ENCODE measurements at regions not wholly inside any gene's neighbourhood (a gene's known extent, or its start where the extent isn't known, plus 50 kb on each side); places are given as distances from the start of the nearest gene placed in this dataset.

GRCh38 chr13:40407567-40407966, 258.9 kb downstream of the FOXO1 start:
- Histone ChIP-seq H3K4me3 (no peak overlapping the region), H3F3A (ENCODE audit: low read depth) (no peaks in the 10 kb centered on the region), H3K79me2 (ENCODE audit: low read depth) (no peaks in the 10 kb centered on the region), H3K4me2 (no peak overlapping the region), H4K20me1 (ENCODE audit: low read depth) (no peaks in the 10 kb centered on the region), H3K27ac (no peak overlapping the region), H3K9me3 (ENCODE audit: low read depth) (no peaks in the 10 kb centered on the region), H3K36me3 (no peaks in the 10 kb centered on the region), H2AFZ (replicated peaks) (no peak overlapping the region), H3K4me1 (no peaks in the 10 kb centered on the region), H3K27me3 (no peaks in the 10 kb centered on the region), H3K9ac (no peak overlapping the region)
- H3K4me1 Mint-ChIP-seq = peaks cover 18% of the 10 kb centered on the region
- peaks cover 6% of the 10 kb centered on the region for H3K27me3 Mint-ChIP-seq (ENCODE audit: insufficient read depth, low read depth)
- no peak for DNase-seq (ENCODE audit: low spot score)
- H3K36me3 Mint-ChIP-seq = peaks cover 3% of the 10 kb centered on the region
- no peak for TF ChIP-seq EZH2 (IDR thresholded peaks at IDR 0.05)
- no peak for TF ChIP-seq CTCF (IDR thresholded peaks at IDR 0.05)
- no peak for TF ChIP-seq EZH2phosphoT487 (IDR thresholded peaks at IDR 0.05)
- H3K9me3 Mint-ChIP-seq = peaks cover 5% of the 10 kb centered on the region
- no peak overlapping the region for H3K4me3 Mint-ChIP-seq
- no peak overlapping the region for H3K27ac Mint-ChIP-seq

GRCh38 chr13:40408602-40409001, 257.8 kb downstream of the FOXO1 start:
- H3K4me2 ChIP-seq = no peak overlapping the region
- H3K4me1 ChIP-seq = no peaks in the 10 kb centered on the region
- no peaks in the 10 kb centered on the region for H3K79me2 ChIP-seq (ENCODE audit: low read depth)
- H3K9ac ChIP-seq = no peak overlapping the region
- peaks cover 6% of the 10 kb centered on the region for H3K27me3 Mint-ChIP-seq (ENCODE audit: insufficient read depth, low read depth)
- H3K9me3 Mint-ChIP-seq = peaks cover 5% of the 10 kb centered on the region
- no peak overlapping the region for H2AFZ ChIP-seq (replicated peaks)
- H3K4me1 Mint-ChIP-seq = peaks cover 8% of the 10 kb centered on the region
- no peak overlapping the region for H3K4me3 Mint-ChIP-seq
- H3K36me3 ChIP-seq = no peaks in the 10 kb centered on the region
- no peak overlapping the region for H3K4me3 ChIP-seq
- no peaks in the 10 kb centered on the region for H3F3A ChIP-seq (ENCODE audit: low read depth)
- TF ChIP-seq EZH2phosphoT487 (IDR thresholded peaks at IDR 0.05) = no peak
- no peak for TF ChIP-seq EZH2 (IDR thresholded peaks at IDR 0.05)
- no peak for TF ChIP-seq CTCF (IDR thresholded peaks at IDR 0.05)
- peaks cover 3% of the 10 kb centered on the region for H3K36me3 Mint-ChIP-seq
- DNase-seq (ENCODE audit: low spot score) = no peak
- no peaks in the 10 kb centered on the region for H3K9me3 ChIP-seq (ENCODE audit: low read depth)
- H4K20me1 ChIP-seq (ENCODE audit: low read depth) = no peaks in the 10 kb centered on the region
- H3K27ac ChIP-seq = no peak overlapping the region
- no peak overlapping the region for H3K27ac Mint-ChIP-seq
- H3K27me3 ChIP-seq = no peaks in the 10 kb centered on the region

- no peaks in the 10 kb centered on the region for H3K36me3 ChIP-seq
- peaks cover 3% of the 10 kb centered on the region for H3K36me3 Mint-ChIP-seq
- peaks cover 6% of the 10 kb centered on the region for H3K27me3 Mint-ChIP-seq (ENCODE audit: insufficient read depth, low read depth)
- H2AFZ ChIP-seq (replicated peaks) = no peak overlapping the region
- H3K27ac Mint-ChIP-seq = no peak overlapping the region
- no peak overlapping the region for H3K4me3 ChIP-seq
- H3K4me1 Mint-ChIP-seq = peaks cover 4% of the 10 kb centered on the region
- no peaks in the 10 kb centered on the region for H3F3A ChIP-seq (ENCODE audit: low read depth)
- H3K27me3 ChIP-seq = no peaks in the 10 kb centered on the region
- no peak overlapping the region for H3K4me2 ChIP-seq
- H3K79me2 ChIP-seq (ENCODE audit: low read depth) = no peaks in the 10 kb centered on the region
- no peak overlapping the region for H3K27ac ChIP-seq
- H3K4me3 Mint-ChIP-seq = no peak overlapping the region
- H3K9ac ChIP-seq = no peak overlapping the region
- DNase-seq (ENCODE audit: low spot score) = no peak
- TF ChIP-seq CTCF (IDR thresholded peaks at IDR 0.05) = no peak
- no peaks in the 10 kb centered on the region for H3K4me1 ChIP-seq
- H3K9me3 Mint-ChIP-seq = peaks cover 5% of the 10 kb centered on the region
- H4K20me1 ChIP-seq (ENCODE audit: low read depth) = no peaks in the 10 kb centered on the region
- H3K9me3 ChIP-seq (ENCODE audit: low read depth) = no peaks in the 10 kb centered on the region
Measured at GRCh38 chr13:40409278-40409677, 257.2 kb downstream of the FOXO1 start.

- Mint-ChIP-seq H3K4me3 (no peak overlapping the region), H3K27ac (no peak overlapping the region), H3K4me1 (no peaks in the 10 kb centered on the region), H3K9me3 (peaks cover 5% of the 10 kb centered on the region), H3K27me3 (ENCODE audit: insufficient read depth, low read depth) (peaks cover under 1% of the 10 kb centered on the region), H3K36me3 (peaks cover 3% of the 10 kb centered on the region)
- Histone ChIP-seq H3K4me3 (no peak overlapping the region), H3K36me3 (no peaks in the 10 kb centered on the region), H3K79me2 (ENCODE audit: low read depth) (no peaks in the 10 kb centered on the region), H2AFZ (replicated peaks) (no peak overlapping the region), H3K9me3 (ENCODE audit: low read depth) (no peaks in the 10 kb centered on the region), H3K27me3 (no peaks in the 10 kb centered on the region), H3K9ac (no peak overlapping the region), H3K27ac (no peak overlapping the region), H4K20me1 (ENCODE audit: low read depth) (no peaks in the 10 kb centered on the region), H3K4me2 (no peak overlapping the region), H3F3A (ENCODE audit: low read depth) (no peaks in the 10 kb centered on the region), H3K4me1 (no peaks in the 10 kb centered on the region)
- DNase-seq (ENCODE audit: low spot score) = no peak
- no peak for TF ChIP-seq EZH2phosphoT487 (IDR thresholded peaks at IDR 0.05)
- no peak for TF ChIP-seq CTCF (IDR thresholded peaks at IDR 0.05)
- TF ChIP-seq EZH2 (IDR thresholded peaks at IDR 0.05) = no peak
Measured at GRCh38 chr13:40410315-40410714, 256.1 kb downstream of the FOXO1 start.
